K562 (cell line): ENCODE measurements at regions not wholly inside any gene's neighbourhood (a gene's known extent, or its start where the extent isn't known, plus 50 kb on each side); places are given as distances from the start of the nearest gene placed in this dataset.

ENCODE experiments used
- ATAC-seq: fragments of 200-7000 bp; cut with Tn5 transposase; 3 replicates; pipeline ENCODE4 v1.9.1; 2020; ENCODE audit warnings: moderate library complexity
- BruUV-seq: library from RNA; stranded (reverse); fragments of 400-500 nt; replicated peaks from 2 replicates; lab custom pipeline; 2021; lab: Mats Ljungman, UMichigan
- CTCF ChIA-PET: fragments of 300-600 bp; formaldehyde crosslinking; extraction: SDS; loops from one replicate; lab custom pipeline; 2021; ENCODE audit warnings: low intra/inter-chr PET ratio; lab: Yijun Ruan, JAX
- POLR2A ChIA-PET: fragments of 300-600, 350-650 bp; sonication (Branson Sonifier 250); formaldehyde crosslinking; extraction: SDS; loops from one replicate; lab custom pipeline; 2021; ENCODE audit warnings: antibody characterized with exemption, inconsistent platforms; lab: Yijun Ruan, JAX
- DNase-seq, 4 experiments: peaks; one replicate each; pipeline versions ENCODE4 v3.0.0 to v3.0.0-alpha.2; 2011 to 2018; ENCODE audit warnings: low spot score in 3 of 4, mixed read lengths in 3 of 4; ENCODE audit errors: extremely low read depth in 1 of 4
- FAIRE-seq: peaks from 2 replicates; lab custom pipeline; 2011; peaks lifted over from hg19 to GRCh38; lab: Jason Lieb, UNC
- H2AFZ ChIP-seq: 2 replicates; pipeline ENCODE4 v1.6.0; 2011; ENCODE audit warnings: low read depth, low read length, control low read depth, inconsistent platforms
- H3K27ac ChIP-seq: fragments of 200-600 bp; 3 replicates; pipeline ENCODE4 v1.8.0; 2011; ENCODE audit warnings: low read depth, mild to moderate bottlenecking, control low read depth, inconsistent platforms, low read length, moderate library complexity, mixed read lengths; ENCODE audit errors: extremely low read depth
- H3K27me3 ChIP-seq, 2 experiments: fragments of 300-600 bp in 1 of 2; 2 replicates in 1 of 2; 3 replicates in 1 of 2; pipeline versions ENCODE4 v1.6.0 to v1.8.0; 2011; ENCODE audit warnings: inconsistent platforms in 2 of 2, low read length in 2 of 2, mild to moderate bottlenecking in 1 of 2, mixed read lengths in 1 of 2, moderate library complexity in 1 of 2; ENCODE audit not compliant: control insufficient read depth in 2 of 2, insufficient read depth in 2 of 2
- H3K36me3 ChIP-seq: fragments of 300-600 bp; 3 replicates; pipeline ENCODE4 v1.8.0; 2011; ENCODE audit warnings: mild to moderate bottlenecking, low read length, inconsistent platforms; ENCODE audit not compliant: control insufficient read depth, insufficient read depth
- H3K4me1 ChIP-seq, 2 experiments: fragments of 200-600 bp in 1 of 2; replicated peaks in 1 of 2; 2 replicates in 1 of 2; 3 replicates in 1 of 2; pipeline versions ENCODE4 v1.5.1 to v1.8.0; 2011; ENCODE audit warnings: inconsistent platforms in 2 of 2, low read length in 2 of 2, mild to moderate bottlenecking in 1 of 2, mixed read lengths in 1 of 2, moderate library complexity in 1 of 2; ENCODE audit not compliant: control insufficient read depth in 2 of 2, insufficient read depth in 2 of 2
- H3K4me2 ChIP-seq: 2 replicates; pipeline ENCODE4 v1.6.1; 2011; ENCODE audit warnings: low read length, control low read depth, inconsistent platforms, mixed read lengths; ENCODE audit not compliant: insufficient read depth
- H3K4me3 ChIP-seq: fragments of 200-600 bp; sonication (generic), shearing (Covaris generic); 2 replicates; pipeline ENCODE4 v1.5.1; 2016; ENCODE audit warnings: control low read depth, inconsistent platforms
- H3K79me2 ChIP-seq: fragments of 200-600 bp; 3 replicates; pipeline ENCODE4 v1.8.0; 2011; ENCODE audit warnings: low read length, inconsistent platforms; ENCODE audit not compliant: control insufficient read depth, insufficient read depth
- H3K9ac ChIP-seq, 2 experiments: 2 replicates each; pipeline versions ENCODE4 v1.6.0 to v1.6.1; 2011; ENCODE audit warnings: low read depth in 2 of 2, low read length in 2 of 2, control low read depth in 1 of 2, inconsistent platforms in 1 of 2, mild to moderate bottlenecking in 1 of 2, mixed read lengths in 1 of 2; ENCODE audit not compliant: insufficient read depth in 1 of 2
- H3K9me1 ChIP-seq: one replicate; pipeline ENCODE4 v1.6.0; 2011; ENCODE audit warnings: inconsistent platforms, mild to moderate bottlenecking, low read length, moderate library complexity; ENCODE audit not compliant: control insufficient read depth, insufficient read depth
- H3K9me3 ChIP-seq: replicated peaks from 2 replicates; pipeline ENCODE4 v1.5.1; 2011; ENCODE audit warnings: low read depth, low read length, inconsistent platforms; ENCODE audit not compliant: control insufficient read depth, insufficient read depth
- H4K20me1 ChIP-seq: replicated peaks from 2 replicates; pipeline ENCODE4 v1.6.1; 2011; ENCODE audit warnings: low read length, inconsistent platforms, mixed read lengths; ENCODE audit not compliant: control insufficient read depth, insufficient read depth
- ETV1 ChIP-seq: fragments of 450-650 bp; conservative IDR thresholded peaks from 2 replicates; pipeline ENCODE4 v1.6.1; 2016; ENCODE audit warnings: missing genetic modification characterization, control low read depth, low read depth, missing compliant biosample characterization
- LARP7 ChIP-seq: fragments of 450-650 bp; IDR thresholded peaks from 2 replicates; pipeline ENCODE4 v1.6.1; 2016
- MIER1 ChIP-seq: fragments of 450-650 bp; IDR thresholded peaks from 2 replicates; pipeline ENCODE4 v1.6.1; 2016; ENCODE audit warnings: antibody characterized with exemption, mild to moderate bottlenecking, low read depth
- NFIC ChIP-seq: fragments of 450-650 bp; IDR thresholded peaks from 2 replicates; pipeline ENCODE4 v1.6.1; 2017; ENCODE audit warnings: mild to moderate bottlenecking, inconsistent platforms
- RFX1 ChIP-seq: fragments of 450-650 bp; IDR thresholded peaks from 2 replicates; pipeline ENCODE4 v1.6.1; 2016; ENCODE audit warnings: mild to moderate bottlenecking, moderate library complexity
- SUPT5H ChIP-seq: fragments of 450-650 bp; IDR thresholded peaks from 2 replicates; pipeline ENCODE4 v1.6.1; 2016
- ZNF436 ChIP-seq: fragments of 250-450, 450-650 bp; sonication (Bioruptor Pico); formaldehyde crosslinking; IDR thresholded peaks from 2 replicates; pipeline ENCODE4 v1.7.0; 2020; ENCODE audit warnings: mild to moderate bottlenecking
- ZNF766 ChIP-seq: fragments of 200-800 bp; sonication (Bioruptor generic); conservative IDR thresholded peaks from 2 replicates; pipeline ENCODE4 v1.6.1; 2016; ENCODE audit warnings: missing genetic modification characterization, missing compliant biosample characterization
- WGBS: fragments of 100-300 bp; shearing (Covaris generic); methylation state at CpG from one replicate; pipeline ENCODE4 v1.1.6; 2016; ENCODE audit warnings: low coverage, mixed read lengths; ENCODE audit not compliant: insufficient coverage; ENCODE audit errors: missing lambda C conversion rate; 5-methylcytosine and 5-hydroxymethylcytosine counted together
- in situ Hi-C: fragments of 300-500 bp; cut with MboI; formaldehyde crosslinking; loops from 4 replicates; pipeline ENCODE4 v1.15.0; 2018; ENCODE audit warnings: inconsistent platforms, mixed read lengths
- intact Hi-C: fragments of 100-400 bp; cut with micrococcal nuclease; formaldehyde crosslinking; loops from 2 replicates; pipeline ENCODE4 v1.14.2; 2022
- TF ChIP-seq, protein P1 (sequence below), 2 experiments: fragments of 450-650 bp in 1 of 2; sonication (generic) in 1 of 2; formaldehyde crosslinking in 1 of 2; IDR thresholded peaks; 2 replicates each; pipeline versions ENCODE4 v1.7.1 to v1.9.0; 2016 to 2022; ENCODE audit warnings: inconsistent platforms in 1 of 2, mild to moderate bottlenecking in 1 of 2, missing genetic modification reagents in 1 of 2
- TF ChIP-seq, protein P2 (sequence below): IDR thresholded peaks from 2 replicates; pipeline ENCODE4 v1.6.1; 2011; ENCODE audit warnings: borderline replicate concordance, low read depth, mild to moderate bottlenecking, moderate library complexity, low read length; ENCODE audit not compliant: insufficient read depth, poor library complexity, severe bottlenecking

DNA sequence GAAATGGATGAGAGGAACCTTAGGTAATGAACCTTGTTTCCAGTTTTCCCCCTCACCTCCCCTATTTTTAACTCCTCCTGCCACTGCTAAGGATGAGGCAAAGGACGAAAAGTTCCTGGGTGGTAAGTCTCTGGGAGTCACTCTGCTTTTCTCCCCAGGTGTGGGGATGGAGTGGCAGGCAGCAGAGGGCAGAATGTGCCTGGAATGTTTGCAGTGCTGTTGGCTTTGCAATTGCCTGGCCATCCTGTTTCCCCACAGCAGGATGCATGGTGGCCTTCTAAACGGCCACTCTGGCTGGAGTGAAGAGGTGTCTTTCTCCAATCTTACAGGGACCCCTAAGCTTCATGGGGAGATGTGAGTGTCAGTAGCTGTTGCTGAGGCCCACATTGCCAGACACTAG, 432.5 kb upstream of the ZFHX3 start:
- intact Hi-C loops (no loop called here), in situ Hi-C loops (no loop called here)
- Histone ChIP-seq H4K20me1 (no peaks in the 10 kb centered on the region), H3K4me2 (no peak overlapping the region), H3K79me2 (no peaks in the 10 kb centered on the region), H3K27me3 (peaks cover 2 to 23% of the 10 kb centered on the region in 2 experiments; a peak in 4 of 5 replicates), H3K9me1 (no peaks in the 10 kb centered on the region), H3K9ac (no peak overlapping the region), H2AFZ (no peak overlapping the region), H3K4me1 (no peaks in the 10 kb centered on the region), H3K36me3 (no peaks in the 10 kb centered on the region), H3K27ac (no peak overlapping the region), H3K9me3 (no peaks in the 10 kb centered on the region), H3K4me3 (no peak overlapping the region)
- ChIA-PET CTCF (no interaction called here), POLR2A (no interaction called here)
- DNase-seq = no peak
- no peak for ATAC-seq
- no TSS peak for BruUV-seq
- 0% methylated on average over 2 of the region's 2 CpGs for WGBS
- no peak for FAIRE-seq
- TF ChIP-seq ETV1 (tag) (no peak), ZNF436 (CRISPR knock-in tag) (no peak), RFX1 (no peak), NFIC (no peak), LARP7 (no peak), MIER1 (no peak), ZNF766 (CRISPR knock-in tag) (no peak), SUPT5H (no peak)
- TF ChIP-seq, protein P1, sequence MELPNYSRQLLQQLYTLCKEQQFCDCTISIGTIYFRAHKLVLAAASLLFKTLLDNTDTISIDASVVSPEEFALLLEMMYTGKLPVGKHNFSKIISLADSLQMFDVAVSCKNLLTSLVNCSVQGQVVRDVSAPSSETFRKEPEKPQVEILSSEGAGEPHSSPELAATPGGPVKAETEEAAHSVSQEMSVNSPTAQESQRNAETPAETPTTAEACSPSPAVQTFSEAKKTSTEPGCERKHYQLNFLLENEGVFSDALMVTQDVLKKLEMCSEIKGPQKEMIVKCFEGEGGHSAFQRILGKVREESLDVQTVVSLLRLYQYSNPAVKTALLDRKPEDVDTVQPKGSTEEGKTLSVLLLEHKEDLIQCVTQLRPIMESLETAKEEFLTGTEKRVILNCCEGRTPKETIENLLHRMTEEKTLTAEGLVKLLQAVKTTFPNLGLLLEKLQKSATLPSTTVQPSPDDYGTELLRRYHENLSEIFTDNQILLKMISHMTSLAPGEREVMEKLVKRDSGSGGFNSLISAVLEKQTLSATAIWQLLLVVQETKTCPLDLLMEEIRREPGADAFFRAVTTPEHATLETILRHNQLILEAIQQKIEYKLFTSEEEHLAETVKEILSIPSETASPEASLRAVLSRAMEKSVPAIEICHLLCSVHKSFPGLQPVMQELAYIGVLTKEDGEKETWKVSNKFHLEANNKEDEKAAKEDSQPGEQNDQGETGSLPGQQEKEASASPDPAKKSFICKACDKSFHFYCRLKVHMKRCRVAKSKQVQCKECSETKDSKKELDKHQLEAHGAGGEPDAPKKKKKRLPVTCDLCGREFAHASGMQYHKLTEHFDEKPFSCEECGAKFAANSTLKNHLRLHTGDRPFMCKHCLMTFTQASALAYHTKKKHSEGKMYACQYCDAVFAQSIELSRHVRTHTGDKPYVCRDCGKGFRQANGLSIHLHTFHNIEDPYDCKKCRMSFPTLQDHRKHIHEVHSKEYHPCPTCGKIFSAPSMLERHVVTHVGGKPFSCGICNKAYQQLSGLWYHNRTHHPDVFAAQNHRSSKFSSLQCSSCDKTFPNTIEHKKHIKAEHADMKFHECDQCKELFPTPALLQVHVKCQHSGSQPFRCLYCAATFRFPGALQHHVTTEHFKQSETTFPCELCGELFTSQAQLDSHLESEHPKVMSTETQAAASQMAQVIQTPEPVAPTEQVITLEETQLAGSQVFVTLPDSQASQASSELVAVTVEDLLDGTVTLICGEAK (IDR thresholded peaks at IDR 0.05) = no peak
- TF ChIP-seq, protein P1 (CRISPR knock-in tag; IDR thresholded peaks at IDR 0.05) = no peak
- TF ChIP-seq, protein P2, sequence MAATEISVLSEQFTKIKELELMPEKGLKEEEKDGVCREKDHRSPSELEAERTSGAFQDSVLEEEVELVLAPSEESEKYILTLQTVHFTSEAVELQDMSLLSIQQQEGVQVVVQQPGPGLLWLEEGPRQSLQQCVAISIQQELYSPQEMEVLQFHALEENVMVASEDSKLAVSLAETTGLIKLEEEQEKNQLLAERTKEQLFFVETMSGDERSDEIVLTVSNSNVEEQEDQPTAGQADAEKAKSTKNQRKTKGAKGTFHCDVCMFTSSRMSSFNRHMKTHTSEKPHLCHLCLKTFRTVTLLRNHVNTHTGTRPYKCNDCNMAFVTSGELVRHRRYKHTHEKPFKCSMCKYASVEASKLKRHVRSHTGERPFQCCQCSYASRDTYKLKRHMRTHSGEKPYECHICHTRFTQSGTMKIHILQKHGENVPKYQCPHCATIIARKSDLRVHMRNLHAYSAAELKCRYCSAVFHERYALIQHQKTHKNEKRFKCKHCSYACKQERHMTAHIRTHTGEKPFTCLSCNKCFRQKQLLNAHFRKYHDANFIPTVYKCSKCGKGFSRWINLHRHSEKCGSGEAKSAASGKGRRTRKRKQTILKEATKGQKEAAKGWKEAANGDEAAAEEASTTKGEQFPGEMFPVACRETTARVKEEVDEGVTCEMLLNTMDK = no peak
